Body of pancreas (tissue), 4 donors: ENCODE measurements at regions not wholly inside any gene's neighbourhood (a gene's known extent, or its start where the extent isn't known, plus 50 kb on each side); places are given as distances from the start of the nearest gene placed in this dataset.

Experiments
- ATAC-seq: fragments of 150-250 bp; one replicate; pipeline ENCODE4 v1.9.1; 2016
- DNase-seq, 4 donors: peaks; one replicate each; pipeline ENCODE4 v3.0.0-alpha.2; 2019
- H3K27ac ChIP-seq, 4 donors: fragments of 200-600 bp; sonication (generic); 1 replicate in 3 of 4; 2 replicates in 1 of 4; pipeline versions ENCODE4 v1.5.1 to v1.6.1; 2016 to 2019; ENCODE audit warnings: mild to moderate bottlenecking in 1 of 4, mixed read lengths in 1 of 4, moderate library complexity in 1 of 4
- H3K27me3 ChIP-seq, 2 donors: fragments of 200-600 bp; sonication (generic); one replicate each; pipeline ENCODE4 v1.6.0; 2016; ENCODE audit warnings: mild to moderate bottlenecking in 1 of 2
- H3K36me3 ChIP-seq, 2 donors: fragments of 200-600 bp; sonication (generic); replicated peaks in 1 of 2; 2 replicates each; pipeline ENCODE4 v1.5.1; 2016; ENCODE audit warnings: low read depth in 2 of 2; ENCODE audit not compliant: insufficient read depth in 1 of 2
- H3K4me1 ChIP-seq: fragments of 200-600 bp; sonication (generic); one replicate; pipeline ENCODE4 v1.6.0; 2016
- H3K4me3 ChIP-seq, 2 donors: fragments of 200-600 bp; sonication (generic); 1 replicate in 1 of 2; 2 replicates in 1 of 2; pipeline ENCODE4 v1.5.1; 2016 to 2019
- H3K9me3 ChIP-seq, 3 donors: fragments of 200-600 bp; sonication (generic); 1 replicate in 2 of 3; 2 replicates in 1 of 3; pipeline ENCODE4 v1.5.1; 2016
- CTCF ChIP-seq, 7 experiments: fragments of 450-650 bp in 4 of 7; fragments of 200-600 bp in 3 of 7; sonication (generic) in 3 of 7; IDR thresholded peaks; one replicate each; pipeline ENCODE4 v1.5.1; 2016 to 2019; ENCODE audit warnings: antibody characterized with exemption in 7 of 7
- POLR2A ChIP-seq, 3 donors: fragments of 450-650 bp; IDR thresholded peaks; one replicate each; pipeline ENCODE4 v1.6.1; 2016; ENCODE audit warnings: antibody characterized with exemption in 3 of 3, mild to moderate bottlenecking in 2 of 3
- WGBS, 2 donors: methylation state at CpG; one replicate each; pipeline ENCODE4 v1.1.5; 2017; 5-methylcytosine and 5-hydroxymethylcytosine counted together
- intact Hi-C: fragments of 100-400 bp; cut with DNase I; formaldehyde crosslinking; loops from one replicate; pipeline ENCODE4 v1.15.1; 2023

DNA sequence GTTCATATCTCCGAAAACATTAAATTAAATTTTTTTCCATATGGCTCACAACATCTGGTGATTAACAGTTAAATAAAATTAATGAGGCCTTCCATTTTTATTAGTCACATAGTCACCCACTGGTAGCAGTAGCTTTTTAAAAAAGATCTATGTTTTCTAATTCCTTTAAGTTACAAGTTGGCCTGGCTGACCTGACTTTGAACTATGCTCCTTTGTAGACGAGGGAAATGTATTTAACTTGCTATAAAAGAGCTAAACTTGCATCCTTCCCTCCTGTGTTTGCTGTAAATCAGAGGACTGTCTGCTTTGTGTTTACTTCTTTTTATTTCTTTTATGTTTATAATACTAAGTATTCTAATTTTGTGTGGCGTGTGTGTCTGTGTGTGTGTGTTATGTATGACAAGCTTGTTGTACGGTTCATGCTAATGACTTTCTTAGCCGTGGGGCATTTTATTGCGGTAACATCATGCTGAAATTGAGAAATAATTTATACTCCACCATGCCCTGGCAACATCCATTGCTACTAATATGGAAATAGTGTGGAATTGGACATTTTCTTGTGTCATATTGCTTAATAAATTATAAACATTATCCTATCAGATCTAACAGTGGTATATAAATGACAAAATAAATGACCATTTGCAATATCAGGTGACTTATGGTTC lies 241.7 kb downstream of the SNCA start:
- Histone ChIP-seq H3K9me3 (no peaks in the 10 kb centered on the region), H3K4me3 (no peak overlapping the region), H3K27ac (no peak overlapping the region), H3K4me1 (no peaks in the 10 kb centered on the region), H3K27me3 (no peaks in the 10 kb centered on the region), H3K36me3 (no peaks in the 10 kb centered on the region)
- intact Hi-C loops: no loop called here
- TF ChIP-seq CTCF (IDR thresholded peaks at IDR 0.05) (no peak), POLR2A (IDR thresholded peaks at IDR 0.05) (no peak)
- ATAC-seq (no peak), DNase-seq (no peak)
- WGBS, 2 donors: 87% methylated on average over 6 of the region's 6 CpGs

DNA sequence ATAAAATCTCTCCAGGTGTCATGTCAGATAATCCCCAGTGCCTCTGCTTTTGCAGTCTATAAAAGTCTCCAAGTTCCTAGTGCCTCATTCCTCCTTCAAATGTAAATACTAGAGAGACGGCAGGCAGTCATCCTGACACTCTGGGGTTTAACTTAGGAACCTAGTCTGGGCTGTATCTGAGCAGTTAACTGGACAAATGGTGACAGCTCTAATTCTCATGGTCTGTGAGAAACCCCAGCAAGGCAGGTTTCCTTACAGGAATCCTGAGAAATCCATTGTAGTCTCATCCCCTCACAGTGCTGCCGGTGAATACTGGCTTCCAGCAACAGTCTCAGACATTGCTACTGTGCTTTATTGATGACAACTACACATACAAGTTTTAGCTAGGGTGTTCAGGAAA lies 246.8 kb downstream of the SNCA start:
- no peak overlapping the region for H3K27ac ChIP-seq
- DNase-seq (no peak), ATAC-seq (no peak)
- H3K27me3 ChIP-seq: no peaks in the 10 kb centered on the region
- TF ChIP-seq CTCF (IDR thresholded peaks at IDR 0.05) (no peak), POLR2A (IDR thresholded peaks at IDR 0.05) (no peak)
- no peaks in the 10 kb centered on the region for H3K4me1 ChIP-seq
- 64 to 71% methylated on average over 1 to 2 of the region's 2 CpGs for whole genome bisulfite sequencing, 2 donors
- no peaks in the 10 kb centered on the region for H3K36me3 ChIP-seq
- intact Hi-C loops: no loop called here
- no peaks in the 10 kb centered on the region for H3K9me3 ChIP-seq
- H3K4me3 ChIP-seq: no peak overlapping the region

DNA sequence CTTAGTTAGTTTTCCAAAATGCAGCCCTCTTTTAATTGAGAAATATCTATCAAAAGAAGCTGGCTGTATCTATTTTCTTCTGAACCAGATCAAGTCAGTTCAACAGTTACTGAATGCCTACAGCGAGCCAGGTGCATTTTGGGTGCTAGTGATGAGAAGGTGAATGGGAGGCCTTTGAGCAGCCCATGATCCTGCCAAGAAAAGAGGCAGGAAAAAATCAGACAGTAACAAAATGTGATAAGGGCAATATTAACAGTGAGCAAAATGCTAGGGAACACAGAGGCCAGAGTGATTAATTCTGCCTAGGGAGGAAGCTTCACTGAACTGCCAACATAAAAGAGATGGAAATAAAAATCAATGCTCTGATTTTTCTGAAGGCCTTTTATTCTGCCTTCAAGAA lies 248.5 kb downstream of the SNCA start:
- no peak for ATAC-seq
- intact Hi-C loops: no loop called here
- H3K36me3 ChIP-seq: no peaks in the 10 kb centered on the region
- H3K4me3 ChIP-seq: no peak overlapping the region
- DNase-seq: no peak
- TF ChIP-seq POLR2A (IDR thresholded peaks at IDR 0.05) (no peak), CTCF (IDR thresholded peaks at IDR 0.05) (no peak)
- H3K27me3 ChIP-seq: no peaks in the 10 kb centered on the region
- no peaks in the 10 kb centered on the region for H3K4me1 ChIP-seq
- WGBS, 2 donors: 57 to 68% methylated on average over 1 of the region's 1 CpG
- no peaks in the 10 kb centered on the region for H3K9me3 ChIP-seq
- no peak overlapping the region for H3K27ac ChIP-seq

- H3K4me3 ChIP-seq: no peak overlapping the region
- 56 to 67% methylated on average over 2 of the region's 2 CpGs for WGBS, 2 donors
- intact Hi-C loops: no loop called here
- H3K36me3 ChIP-seq: no peaks in the 10 kb centered on the region
- DNase-seq (no peak), ATAC-seq (no peak)
- H3K4me1 ChIP-seq: no peaks in the 10 kb centered on the region
- H3K27me3 ChIP-seq: no peaks in the 10 kb centered on the region
- no peak overlapping the region for H3K27ac ChIP-seq
- TF ChIP-seq POLR2A (IDR thresholded peaks at IDR 0.05): no peak
- TF ChIP-seq CTCF (IDR thresholded peaks at IDR 0.05): no peak
- H3K9me3 ChIP-seq: no peaks in the 10 kb centered on the region
These were observed 249.6 kb downstream of the SNCA start for GRCh38 chr4:89587364-89587763.

GRCh38 chr4:89586864-89587263 lies 250.1 kb downstream of the SNCA start:
- 37% methylated on average over 2 of the region's 2 CpGs for WGBS, 2 donors
- no peaks in the 10 kb centered on the region for H3K4me1 ChIP-seq
- H3K27me3 ChIP-seq: no peaks in the 10 kb centered on the region
- H3K36me3 ChIP-seq: no peaks in the 10 kb centered on the region
- H3K27ac ChIP-seq: no peak overlapping the region
- H3K4me3 ChIP-seq: no peak overlapping the region
- no peak for DNase-seq
- intact Hi-C loops: no loop called here
- TF ChIP-seq POLR2A (IDR thresholded peaks at IDR 0.05) (no peak), CTCF (IDR thresholded peaks at IDR 0.05) (no peak)
- no peaks in the 10 kb centered on the region for H3K9me3 ChIP-seq
- ATAC-seq: no peak
